GM19455 (cell line): ENCODE measurements at regions not wholly inside any gene's neighbourhood (a gene's known extent, or its start where the extent isn't known, plus 50 kb on each side); places are given as distances from the start of the nearest gene placed in this dataset.
"Not testable (repeated sequence)": the region's sequence is repeated elsewhere in the genome, so short reads cannot be mapped to it uniquely, and the experiment has no call there.

Experiments used
- ATAC-seq: cut with Tn5 transposase; IDR thresholded peaks from one replicate; pipeline ENCODE4 v1.9.1; 2021; ENCODE audit not compliant: unreplicated experiment

- no peak for ATAC-seq
These were observed 125.3 kb upstream of the NANOGP8 start for GRCh38 chr15:35210370-35210769.

GRCh38 chr15:35209838-35210237 is 124.7 kb upstream of the NANOGP8 start:
- no peak for ATAC-seq

GRCh38 chr15:35208353-35208752 is 123.3 kb upstream of the NANOGP8 start:
- no peak for ATAC-seq

GRCh38 chr15:35206060-35206675 is 121.1 kb upstream of the NANOGP8 start:
- no peak for ATAC-seq

- no peak for ATAC-seq
These were observed 113.1 kb upstream of the NANOGP8 start for GRCh38 chr15:35198197-35198596.

- ATAC-seq: no peak
These were observed 112.7 kb upstream of the NANOGP8 start for GRCh38 chr15:35197754-35198153.

- no peak for ATAC-seq
These were observed 112.2 kb upstream of the NANOGP8 start for GRCh38 chr15:35197306-35197705.

GRCh38 chr15:35196273-35196672 is 111.2 kb upstream of the NANOGP8 start:
- no peak for ATAC-seq

- no peak for ATAC-seq
These were observed 110.6 kb upstream of the NANOGP8 start for GRCh38 chr15:35195649-35196048.

- ATAC-seq: no peak
These were observed 109.9 kb upstream of the NANOGP8 start for GRCh38 chr15:35195031-35195430.

GRCh38 chr15:35194296-35194695 is 109.2 kb upstream of the NANOGP8 start:
- ATAC-seq: no peak

GRCh38 chr15:35191783-35192182 is 106.7 kb upstream of the NANOGP8 start:
- no peak for ATAC-seq

- no peak for ATAC-seq
These were observed 101.3 kb upstream of the NANOGP8 start for GRCh38 chr15:35186346-35186745.

GRCh38 chr15:35184646-35185045 is 99.6 kb upstream of the NANOGP8 start:
- ATAC-seq: no peak

GRCh38 chr15:35182841-35183479 is 97.9 kb upstream of the NANOGP8 start:
- no peak for ATAC-seq

- no peak for ATAC-seq
These were observed 96.4 kb upstream of the NANOGP8 start for GRCh38 chr15:35181538-35181937.

GRCh38 chr15:35179739-35180138 is 94.6 kb upstream of the NANOGP8 start:
- no peak for ATAC-seq

- not testable (repeated sequence) for ATAC-seq
These were observed 93.1 kb upstream of the NANOGP8 start for GRCh38 chr15:35178186-35178585.

GRCh38 chr15:35174948-35175347 is 89.9 kb upstream of the NANOGP8 start:
- ATAC-seq: no peak

- ATAC-seq: no peak
These were observed 88.5 kb upstream of the NANOGP8 start for GRCh38 chr15:35173444-35174118.

GRCh38 chr15:35170207-35170606 is 85.1 kb upstream of the NANOGP8 start:
- no peak for ATAC-seq

GRCh38 chr15:35168464-35168863 is 83.4 kb upstream of the NANOGP8 start:
- no peak for ATAC-seq
